Right renal pelvis (tissue), 4 donors: ENCODE measurements at regions not wholly inside any gene's neighbourhood (a gene's known extent, or its start where the extent isn't known, plus 50 kb on each side); places are given as distances from the start of the nearest gene placed in this dataset.
"Not testable (repeated sequence)": the region's sequence is repeated elsewhere in the genome, so short reads cannot be mapped to it uniquely, and the experiment has no call there.

Source experiments
- DNase-seq, 4 donors: peaks; one replicate each; pipeline ENCODE4 v3.0.0-alpha.2; 2013; ENCODE audit warnings: low read depth in 4 of 4, low spot score in 3 of 4, missing footprints in 1 of 4

DNA sequence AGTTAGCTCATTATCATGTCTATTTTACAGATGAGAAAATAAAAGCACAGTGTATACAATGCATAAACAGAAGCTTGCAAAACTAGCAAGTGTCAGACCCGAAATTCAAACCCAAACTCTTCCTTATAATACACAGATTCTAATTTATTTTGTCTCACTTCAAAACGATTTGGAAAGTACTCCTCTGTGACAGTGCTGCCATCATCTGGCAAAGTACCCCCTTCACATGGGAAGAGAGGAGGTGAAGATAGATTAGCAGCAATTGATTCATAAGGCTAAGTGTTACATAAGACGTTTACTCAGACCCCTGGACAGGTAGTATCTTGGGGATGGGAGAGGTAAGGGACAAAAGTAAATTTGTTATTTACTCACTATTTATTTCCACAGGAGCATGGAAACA is 744.0 kb upstream of the SGO1 start:
- no peak for DNase-seq

DNA sequence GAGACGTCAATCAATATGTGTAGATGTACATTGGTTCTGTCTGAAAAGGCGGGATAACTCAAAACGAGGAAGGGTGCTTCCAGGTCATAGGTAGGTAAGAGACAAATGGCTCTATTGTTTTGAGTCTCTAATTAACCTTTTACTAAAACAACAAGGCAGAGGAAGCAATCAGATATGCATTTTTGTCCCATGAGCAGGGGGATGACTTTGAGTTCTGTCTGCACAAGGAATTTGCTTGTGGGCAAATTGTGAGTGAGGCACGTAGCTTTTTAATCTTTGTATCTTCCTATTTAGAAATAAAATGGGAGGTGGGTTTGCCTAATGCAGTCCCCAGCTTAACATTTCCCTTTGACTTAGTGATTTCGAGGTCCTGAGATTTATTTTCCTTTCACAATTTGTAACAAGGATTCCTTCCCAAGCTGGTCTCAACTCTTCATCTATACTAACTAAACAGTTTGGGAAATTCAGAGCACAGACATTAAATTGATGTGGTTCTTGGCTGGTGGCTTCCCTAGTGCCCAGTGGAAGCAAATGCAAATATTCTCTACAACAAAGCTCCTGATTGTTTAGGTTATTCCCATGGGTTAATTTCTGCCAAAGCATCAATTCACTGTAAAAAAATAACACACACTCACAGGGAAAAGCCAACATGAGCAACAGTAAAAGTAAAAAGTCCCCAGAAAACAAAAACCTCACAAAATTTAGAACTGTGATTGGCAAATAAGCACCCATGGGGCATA is 738.8 kb upstream of the SGO1 start:
- DNase-seq = no peak

DNA sequence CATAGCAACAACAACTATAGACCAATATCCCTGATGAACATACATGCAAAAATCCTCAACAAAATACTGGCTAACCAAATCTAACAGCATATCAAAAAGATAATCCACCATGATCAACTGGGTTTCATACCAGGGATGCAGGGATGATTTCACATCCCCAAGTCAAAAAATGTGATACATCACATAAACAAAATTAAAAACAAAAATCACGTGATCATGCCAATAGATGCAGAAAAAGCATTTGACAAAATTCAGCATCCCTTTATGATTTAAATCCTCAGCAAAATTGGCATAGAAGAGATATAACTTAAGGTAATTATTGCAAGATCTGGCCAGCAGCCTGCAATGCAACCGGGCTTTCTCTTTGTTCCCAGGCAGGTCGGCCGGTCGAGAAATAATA is 735.1 kb upstream of the SGO1 start:
- not testable (repeated sequence) for DNase-seq

DNA sequence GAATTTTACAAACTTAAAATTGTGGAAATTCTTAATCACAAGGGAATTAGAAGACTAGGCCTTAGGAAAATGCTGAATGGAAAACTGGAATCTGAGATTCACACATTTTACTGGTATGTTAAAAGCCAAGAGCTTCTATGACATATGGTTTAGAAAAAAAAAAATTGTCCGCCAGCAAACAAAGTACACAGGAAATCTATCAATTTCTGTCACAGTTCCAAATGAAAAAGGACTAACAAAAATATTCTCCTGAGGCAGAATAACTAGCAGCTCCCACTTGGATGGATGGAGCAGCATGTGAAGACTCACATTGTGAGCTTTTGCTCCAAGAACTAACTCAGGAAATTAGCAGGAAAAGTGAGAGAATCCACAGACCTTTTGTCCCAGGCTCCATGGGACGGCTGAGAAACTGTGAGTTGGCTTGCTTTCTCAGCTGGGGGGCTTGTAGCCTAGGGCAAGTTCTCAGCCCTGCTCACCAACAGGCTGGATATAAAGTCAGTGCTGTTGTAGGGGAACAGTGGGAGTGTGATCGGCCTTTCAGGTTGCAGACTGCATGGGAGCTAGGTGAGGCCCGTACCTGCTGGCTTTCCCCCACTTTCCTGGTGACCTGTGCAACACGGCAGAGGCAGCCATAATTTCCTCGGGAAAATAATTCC is 731.1 kb upstream of the SGO1 start:
- no peak for DNase-seq

GRCh38 chr3:20914310-20914709 is 728.3 kb upstream of the SGO1 start:
- DNase-seq = no peak

DNA sequence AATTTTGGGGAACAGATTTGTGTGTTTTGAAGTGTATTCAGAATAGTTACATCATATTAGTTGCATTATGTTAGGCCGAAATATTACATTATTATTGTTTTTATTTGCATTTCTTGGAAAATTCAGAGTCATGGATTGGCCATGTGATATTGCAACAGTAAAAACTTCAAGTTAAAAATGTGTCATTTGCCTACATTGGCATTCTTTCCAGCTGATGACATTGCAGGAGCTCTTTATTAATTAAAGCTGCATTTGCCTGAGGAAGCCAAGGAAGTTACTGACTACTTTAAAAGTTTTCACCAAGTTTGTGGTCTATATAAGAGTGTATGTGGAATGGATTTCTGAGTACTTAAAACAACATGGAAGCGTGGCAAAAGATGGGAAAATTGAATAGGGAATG is 726.4 kb upstream of the SGO1 start:
- DNase-seq = no peak

- DNase-seq = no peak
These were observed 723.5 kb upstream of the SGO1 start for GRCh38 chr3:20909511-20909910.

GRCh38 chr3:20905210-20905805 is 719.3 kb upstream of the SGO1 start:
- no peak for DNase-seq

DNA sequence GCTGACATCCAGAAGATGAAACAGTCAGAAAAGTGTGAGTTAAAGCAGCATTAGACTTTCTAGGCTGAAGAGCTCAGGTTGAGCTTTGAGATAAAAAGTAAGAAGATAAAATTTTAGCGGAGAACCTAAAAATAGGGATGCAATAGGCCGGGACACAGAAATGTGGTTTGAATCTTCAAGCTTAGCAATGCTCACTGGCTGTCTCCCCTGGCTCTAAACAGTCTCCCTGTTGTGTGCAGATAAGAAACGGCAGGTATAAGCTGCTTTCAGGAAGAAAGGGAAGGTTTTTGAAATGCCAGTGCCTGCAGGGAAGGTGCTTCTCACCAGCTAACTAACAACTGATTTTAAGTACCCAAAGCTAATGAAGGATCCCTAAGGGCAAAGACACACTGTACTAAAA is 718.7 kb upstream of the SGO1 start:
- no peak for DNase-seq

- DNase-seq = no peak
These were observed 713.0 kb upstream of the SGO1 start for GRCh38 chr3:20898962-20899361.

- no peak for DNase-seq
These were observed 704.1 kb upstream of the SGO1 start for GRCh38 chr3:20890111-20890519.

DNA sequence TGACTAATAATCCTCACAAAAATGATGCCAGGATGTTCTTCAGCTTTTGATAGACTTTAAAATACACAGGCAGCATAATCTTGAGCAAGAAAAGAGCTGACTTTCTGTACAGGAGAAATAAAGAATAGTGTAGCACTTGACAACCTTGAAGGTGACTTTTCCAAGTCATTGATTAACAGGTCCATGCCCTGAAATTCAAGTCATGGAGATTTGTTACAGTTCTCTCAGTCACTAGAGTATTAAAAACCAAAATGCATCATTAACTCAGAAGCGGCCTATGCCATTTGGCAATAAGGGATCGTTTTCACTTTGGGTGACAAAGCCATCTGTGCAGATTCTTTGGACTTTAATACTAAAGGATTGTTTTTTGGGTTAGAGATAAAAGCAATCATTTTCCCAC is 692.7 kb upstream of the SGO1 start:
- DNase-seq = peak in 2 of 4 donors; percentile 5 to 16

DNA sequence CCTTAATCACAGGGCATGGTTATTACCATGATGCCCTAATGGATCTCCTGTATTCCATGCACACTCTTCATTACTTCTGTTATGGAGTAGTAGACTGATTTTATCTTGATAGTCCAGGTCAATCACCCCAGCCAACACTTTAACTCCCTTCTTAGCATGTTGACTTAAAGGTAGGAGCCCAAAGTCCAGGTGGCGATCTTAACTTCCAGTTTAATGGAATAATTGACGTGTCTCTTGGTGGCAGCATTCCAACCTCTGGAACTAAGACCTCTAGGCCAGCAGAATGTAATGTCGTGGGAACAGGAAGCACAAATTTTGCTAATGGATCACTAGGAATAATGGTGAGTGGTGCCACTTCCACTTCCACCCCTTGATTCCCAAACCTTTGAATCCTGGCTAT is 687.2 kb upstream of the SGO1 start:
- no peak for DNase-seq

DNA sequence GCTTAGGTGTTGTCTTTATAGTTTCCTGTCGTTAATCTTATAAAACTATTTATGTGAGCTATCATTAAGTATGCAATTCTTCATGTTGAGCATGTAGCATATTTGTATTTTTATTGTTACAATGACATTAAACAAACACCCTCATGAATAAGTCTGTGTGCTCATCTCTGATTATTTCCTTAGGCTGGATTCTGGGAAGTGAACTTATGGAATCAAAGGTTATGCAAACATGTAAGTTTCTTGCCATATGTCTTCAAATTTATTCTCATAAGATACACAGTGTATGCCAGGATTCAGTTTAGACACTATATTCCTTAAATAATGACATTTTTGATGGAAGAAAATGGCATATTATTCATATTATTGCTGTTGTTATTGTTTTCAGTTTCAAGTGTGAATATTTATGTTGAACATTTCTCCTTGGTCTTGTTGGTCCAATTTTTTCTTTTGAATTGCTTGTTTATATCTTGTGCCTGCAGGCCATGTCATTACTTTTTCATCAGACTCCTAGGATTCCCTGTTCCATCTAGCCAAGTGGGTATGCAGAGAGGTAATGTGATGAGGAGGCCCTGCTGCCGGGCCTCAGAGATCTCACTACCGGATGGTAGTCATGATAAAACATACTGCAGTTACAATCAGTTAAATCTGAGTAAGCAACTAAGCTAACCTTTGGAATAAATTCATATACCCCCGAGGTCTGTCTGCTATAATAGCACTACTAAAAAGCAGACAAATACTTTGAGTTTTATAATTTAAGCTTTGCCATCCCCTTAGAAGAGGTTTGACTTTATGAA is 684.3 kb upstream of the SGO1 start:
- DNase-seq = no peak

- no peak for DNase-seq
These were observed 679.8 kb upstream of the SGO1 start for GRCh38 chr3:20865803-20866202.

DNA sequence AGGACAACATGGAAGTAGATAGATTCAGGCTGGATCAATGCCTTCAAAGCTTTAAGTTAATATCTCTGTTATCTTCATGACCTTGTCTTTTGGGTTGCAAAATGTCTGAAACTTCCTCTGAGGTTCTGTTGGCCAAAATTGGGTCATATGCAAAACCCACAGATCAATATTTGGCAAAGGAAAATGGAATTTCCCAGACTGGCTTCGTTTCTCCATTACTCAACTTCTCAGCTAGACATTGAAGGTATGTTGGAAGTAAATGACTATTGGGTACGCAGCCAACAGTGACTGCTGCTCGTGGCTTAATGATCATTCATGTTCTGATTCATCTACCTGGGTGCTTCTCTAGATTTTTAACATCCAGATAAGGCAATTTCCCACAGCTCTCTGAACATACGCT is 675.4 kb upstream of the SGO1 start:
- DNase-seq = no peak

DNA sequence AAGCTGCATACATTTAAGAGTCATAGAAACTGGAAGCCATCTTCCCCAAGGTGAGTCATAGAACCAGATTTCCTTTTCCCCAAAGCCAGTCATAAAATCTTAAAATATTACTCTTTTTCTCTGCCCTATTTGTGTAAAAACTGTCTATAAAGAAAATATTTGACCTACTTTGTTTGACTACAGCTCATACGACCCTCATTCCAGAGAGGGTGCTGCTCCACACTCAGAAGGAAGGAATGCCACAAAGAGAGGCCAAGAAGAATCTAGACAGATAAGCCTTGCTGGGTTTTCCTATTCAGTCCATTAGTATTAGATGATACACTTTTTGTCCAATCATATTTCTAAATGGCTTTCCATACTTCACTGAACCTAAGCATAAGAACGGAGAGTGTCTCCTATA is 671.6 kb upstream of the SGO1 start:
- DNase-seq = no peak

- no peak for DNase-seq
These were observed 667.9 kb upstream of the SGO1 start for GRCh38 chr3:20853890-20854289.

DNA sequence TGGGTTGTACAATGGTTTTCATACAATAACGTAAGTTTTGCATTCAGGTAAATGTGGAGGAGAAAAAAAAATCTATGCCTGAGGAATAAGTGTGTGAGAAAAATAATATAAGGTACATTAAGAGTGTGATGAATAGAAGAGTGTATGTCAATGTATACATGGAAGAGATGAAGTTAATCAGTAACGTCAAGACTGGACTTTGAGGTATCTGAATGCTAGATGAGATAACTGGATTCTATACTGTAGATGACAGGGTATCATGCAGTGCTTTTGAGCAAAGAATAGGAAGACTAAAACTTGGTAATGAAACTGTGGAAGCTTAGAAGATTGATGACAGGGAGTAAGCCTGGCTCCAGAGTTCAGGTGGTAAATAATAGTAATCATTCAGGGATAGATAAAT is 666.7 kb upstream of the SGO1 start:
- no peak for DNase-seq

GRCh38 chr3:20849975-20850374 is 664.0 kb upstream of the SGO1 start:
- DNase-seq = no peak

DNA sequence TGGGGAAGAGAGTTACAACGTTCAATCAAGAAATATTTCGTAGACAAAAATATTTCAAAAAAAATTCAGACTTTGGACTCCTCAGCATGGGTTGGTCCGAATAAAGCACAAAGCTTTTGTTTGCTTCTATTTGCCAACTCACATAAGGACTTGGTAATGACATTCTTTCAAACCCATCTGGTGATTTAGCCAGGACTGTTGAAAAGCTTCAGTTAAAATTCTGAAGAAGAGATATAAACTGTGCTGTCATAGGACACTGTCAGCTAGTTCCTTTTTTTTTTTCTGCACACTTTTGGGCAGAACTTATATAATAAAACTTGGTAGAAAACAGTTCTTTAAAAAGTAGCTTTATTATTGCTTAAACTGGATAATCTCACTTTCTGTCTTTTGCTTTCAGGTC is 660.8 kb upstream of the SGO1 start:
- DNase-seq = no peak
